GM12873 (cell line): ENCODE measurements at regions not wholly inside any gene's neighbourhood (a gene's known extent, or its start where the extent isn't known, plus 50 kb on each side); places are given as distances from the start of the nearest gene placed in this dataset.

Experiments used
- CTCF ChIP-seq: IDR thresholded peaks from 2 replicates; pipeline ENCODE4 v1.5.1; 2012; ENCODE audit warnings: low read depth, mild to moderate bottlenecking, moderate library complexity, low read length, control low read depth; ENCODE audit not compliant: insufficient read depth; ENCODE audit errors: missing control alignments

- TF ChIP-seq CTCF: no peak
These were observed 97.9 kb upstream of the RUNX3 start for GRCh38 chr1:25027822-25028586.

GRCh38 chr1:25026730-25027450, 96.8 kb upstream of the RUNX3 start:
- no peak for TF ChIP-seq CTCF

- TF ChIP-seq CTCF: no peak
These were observed 96.2 kb upstream of the RUNX3 start for GRCh38 chr1:25026304-25026703.

- TF ChIP-seq CTCF: no peak
These were observed 94.7 kb upstream of the RUNX3 start for GRCh38 chr1:25024615-25025350.

DNA sequence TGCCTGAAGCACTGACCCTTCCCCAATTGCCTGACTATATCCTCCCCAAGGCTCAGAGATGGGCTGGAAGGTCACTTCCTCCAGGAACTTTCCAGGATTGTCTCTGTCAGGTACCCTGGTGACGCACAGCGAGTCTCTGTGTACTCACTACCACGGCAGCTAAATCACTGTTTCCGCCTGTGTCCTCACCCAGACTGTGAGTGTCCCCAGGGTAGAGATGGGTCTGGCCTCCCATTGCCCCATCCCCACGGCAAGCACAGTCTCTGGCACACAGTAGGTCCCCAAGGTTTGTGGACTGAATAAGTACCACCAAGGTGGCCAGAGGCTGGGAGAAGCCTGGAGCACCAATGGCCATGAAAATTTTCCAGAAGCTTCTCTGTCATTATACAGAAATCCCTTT, 93.8 kb upstream of the RUNX3 start:
- no peak for TF ChIP-seq CTCF

- TF ChIP-seq CTCF: no peak
These were observed 93.1 kb upstream of the RUNX3 start for GRCh38 chr1:25023190-25023578.
